Astrocyte of the cerebellum (primary cell): ENCODE measurements at regions not wholly inside any gene's neighbourhood (a gene's known extent, or its start where the extent isn't known, plus 50 kb on each side); places are given as distances from the start of the nearest gene placed in this dataset.

Experiments
- DNase-seq: peaks from one replicate; pipeline ENCODE4 v3.0.0-alpha.2; 2011; ENCODE audit warnings: low read depth
- H3K4me3 ChIP-seq: 2 replicates; pipeline ENCODE4 v1.5.1; 2011; ENCODE audit warnings: mild to moderate bottlenecking, low read depth, low read length, moderate library complexity
- in situ Hi-C: cut with HindIII; loops from 2 replicates; pipeline ENCODE4 v1.10.0; 2017; ENCODE audit warnings: low sequenced_read_pairs
- TF ChIP-seq, protein P1 (sequence below): IDR thresholded peaks from 2 replicates; pipeline ENCODE4 v1.5.1; 2012; ENCODE audit warnings: low read length, low read depth, moderate library complexity, mild to moderate bottlenecking; ENCODE audit errors: missing control alignments

GRCh38 chr2:82317012-82317411, 2012.5 kb upstream of the LRRTM1 start:
- no peak for DNase-seq
- TF ChIP-seq, protein P1, sequence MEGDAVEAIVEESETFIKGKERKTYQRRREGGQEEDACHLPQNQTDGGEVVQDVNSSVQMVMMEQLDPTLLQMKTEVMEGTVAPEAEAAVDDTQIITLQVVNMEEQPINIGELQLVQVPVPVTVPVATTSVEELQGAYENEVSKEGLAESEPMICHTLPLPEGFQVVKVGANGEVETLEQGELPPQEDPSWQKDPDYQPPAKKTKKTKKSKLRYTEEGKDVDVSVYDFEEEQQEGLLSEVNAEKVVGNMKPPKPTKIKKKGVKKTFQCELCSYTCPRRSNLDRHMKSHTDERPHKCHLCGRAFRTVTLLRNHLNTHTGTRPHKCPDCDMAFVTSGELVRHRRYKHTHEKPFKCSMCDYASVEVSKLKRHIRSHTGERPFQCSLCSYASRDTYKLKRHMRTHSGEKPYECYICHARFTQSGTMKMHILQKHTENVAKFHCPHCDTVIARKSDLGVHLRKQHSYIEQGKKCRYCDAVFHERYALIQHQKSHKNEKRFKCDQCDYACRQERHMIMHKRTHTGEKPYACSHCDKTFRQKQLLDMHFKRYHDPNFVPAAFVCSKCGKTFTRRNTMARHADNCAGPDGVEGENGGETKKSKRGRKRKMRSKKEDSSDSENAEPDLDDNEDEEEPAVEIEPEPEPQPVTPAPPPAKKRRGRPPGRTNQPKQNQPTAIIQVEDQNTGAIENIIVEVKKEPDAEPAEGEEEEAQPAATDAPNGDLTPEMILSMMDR: no peak
- in situ Hi-C loops: no loop called here
- no peak overlapping the region for H3K4me3 ChIP-seq

GRCh38 chr2:82316586-82316985, 2012.0 kb upstream of the LRRTM1 start:
- no peak overlapping the region for H3K4me3 ChIP-seq
- no peak for DNase-seq
- TF ChIP-seq, protein P1: no peak
- in situ Hi-C loops: no loop called here

DNA sequence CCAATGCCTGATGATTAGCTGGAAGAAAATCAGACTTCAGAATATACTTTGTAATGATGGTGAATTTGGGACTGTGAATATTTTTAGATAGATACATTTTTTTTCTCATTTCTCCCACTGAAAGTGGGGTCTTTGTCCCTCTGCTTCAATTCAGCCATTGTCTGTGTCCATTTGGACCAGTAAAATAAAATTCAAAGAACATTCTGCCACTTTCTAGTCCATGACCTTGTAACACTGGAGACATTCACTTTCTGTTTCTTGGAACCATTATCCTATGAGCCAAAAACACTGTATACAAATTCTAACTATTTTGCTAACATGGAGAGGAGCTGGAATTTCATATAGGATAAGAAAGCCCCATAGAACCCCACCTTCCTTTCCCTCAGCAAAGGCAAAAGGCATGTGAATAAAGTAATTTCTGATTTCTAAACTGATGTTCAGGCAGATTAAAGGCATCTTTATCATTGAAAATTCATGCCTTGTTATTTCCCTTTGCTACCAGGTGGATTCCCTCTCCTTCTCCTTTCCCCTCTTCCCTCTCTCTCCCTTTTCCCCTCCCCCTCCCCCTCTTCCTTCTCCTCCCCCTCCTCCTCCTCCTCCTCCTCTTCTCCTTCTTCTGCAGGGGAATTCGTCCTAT, 2010.4 kb upstream of the LRRTM1 start:
- TF ChIP-seq, protein P1: no peak
- DNase-seq: no peak
- H3K4me3 ChIP-seq: no peak overlapping the region
- in situ Hi-C loops: no loop called here

GRCh38 chr2:82307511-82307910, 2003.0 kb upstream of the LRRTM1 start:
- in situ Hi-C loops: no loop called here
- no peak overlapping the region for H3K4me3 ChIP-seq
- no peak for DNase-seq
- TF ChIP-seq, protein P1: no peak

DNA sequence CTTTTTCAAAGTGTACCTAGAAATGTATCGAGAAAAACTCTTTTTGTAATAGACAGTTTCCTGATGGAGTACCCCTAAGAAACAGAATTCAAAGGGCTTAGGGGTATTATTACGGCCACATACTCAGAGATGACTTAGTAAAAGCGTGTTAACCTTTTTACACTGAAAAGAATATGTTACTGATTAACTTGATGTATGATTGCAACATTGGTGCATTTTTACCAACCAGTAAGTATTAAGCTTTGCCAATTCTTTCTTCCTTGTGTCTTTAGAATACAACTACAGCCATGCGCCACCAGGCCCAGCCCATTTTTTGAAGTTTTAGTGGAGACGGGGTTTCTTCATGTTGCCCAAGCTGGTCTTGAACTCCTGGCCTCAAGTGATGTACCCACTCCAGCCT, 1997.0 kb upstream of the LRRTM1 start:
- TF ChIP-seq, protein P1: no peak
- in situ Hi-C loops: no loop called here
- H3K4me3 ChIP-seq: no peak overlapping the region
- DNase-seq: no peak

- TF ChIP-seq, protein P1: no peak
- in situ Hi-C loops: no loop called here
- no peak overlapping the region for H3K4me3 ChIP-seq
- no peak for DNase-seq
Measured at GRCh38 chr2:82289446-82289845, 1984.9 kb upstream of the LRRTM1 start.
